HepG2 (cell line): ENCODE measurements at regions not wholly inside any gene's neighbourhood (a gene's known extent, or its start where the extent isn't known, plus 50 kb on each side); places are given as distances from the start of the nearest gene placed in this dataset.

ENCODE experiments used
- CAMTA2 ChIP-seq: sonication (generic); formaldehyde crosslinking; IDR thresholded peaks from 2 replicates; pipeline ENCODE4 v1.4.0; 2020; ENCODE audit warnings: mild to moderate bottlenecking, missing genetic modification reagents, borderline replicate concordance
- CEBPB ChIP-seq: IDR thresholded peaks from 2 replicates; pipeline ENCODE4 v1.6.1; 2011; ENCODE audit warnings: low read depth, low read length, improper control_type of control experiment, borderline replicate concordance
- HOXA5 ChIP-seq: sonication (generic); formaldehyde crosslinking; IDR thresholded peaks from 2 replicates; pipeline ENCODE4 v1.4.0; 2020; ENCODE audit warnings: missing genetic modification reagents
- POLR2A ChIP-seq, 2 experiments: IDR thresholded peaks; 2 replicates each; pipeline ENCODE4 v1.6.1; 2011; ENCODE audit warnings: low read depth in 2 of 2, low read length in 2 of 2, mild to moderate bottlenecking in 1 of 2, moderate library complexity in 1 of 2; ENCODE audit not compliant: insufficient read depth in 1 of 2
- SMC3 ChIP-seq: IDR thresholded peaks from 2 replicates; pipeline ENCODE4 v1.6.1; 2011; ENCODE audit warnings: low read length, improper control_type of control experiment
- SPEN ChIP-seq: sonication (generic); formaldehyde crosslinking; IDR thresholded peaks from 2 replicates; pipeline ENCODE4 v1.5.1; 2020; ENCODE audit warnings: low read depth, mild to moderate bottlenecking, missing genetic modification reagents
- STAG1 ChIP-seq: sonication (generic); formaldehyde crosslinking; IDR thresholded peaks from 2 replicates; pipeline ENCODE4 v1.4.0; 2020; ENCODE audit warnings: missing genetic modification reagents
- TCF12 ChIP-seq, 2 experiments: fragments of 450-650 bp in 1 of 2; sonication (generic) in 1 of 2; formaldehyde crosslinking in 1 of 2; IDR thresholded peaks; 2 replicates each; pipeline versions ENCODE4 v1.6.1 to v1.8.0; 2017 to 2022; ENCODE audit warnings: antibody characterized with exemption in 1 of 2, mild to moderate bottlenecking in 1 of 2, missing genetic modification reagents in 1 of 2, moderate library complexity in 1 of 2
- ZNF234 ChIP-seq: sonication (generic); formaldehyde crosslinking; conservative IDR thresholded peaks from 2 replicates; pipeline ENCODE4 v1.5.1; 2020; ENCODE audit warnings: mild to moderate bottlenecking, missing genetic modification reagents

GRCh38 chr5:98557916-98558315 lies 215.5 kb upstream of the RGMB start:
- no peak for TF ChIP-seq CAMTA2 (CRISPR knock-in tag)
- TF ChIP-seq POLR2A (IDR thresholded peaks at IDR 0.05; ENCODE audit: insufficient read depth in 1 of 2, low read depth in 2 of 2, low read length in 2 of 2), result no peak
- no peak for TF ChIP-seq CEBPB
- no peak for TF ChIP-seq ZNF234 (CRISPR knock-in tag)
- TF ChIP-seq SPEN (CRISPR knock-in tag), result no peak
- TF ChIP-seq STAG1 (CRISPR knock-in tag), result no peak
- TF ChIP-seq TCF12 (IDR thresholded peaks at IDR 0.05), result no peak
- TF ChIP-seq TCF12 (CRISPR knock-in tag; IDR thresholded peaks at IDR 0.05), result no peak
- no peak for TF ChIP-seq HOXA5
- TF ChIP-seq SMC3, result no peak
